Glutamatergic neuron (in vitro differentiated cells): ENCODE measurements at regions not wholly inside any gene's neighbourhood (a gene's known extent, or its start where the extent isn't known, plus 50 kb on each side); places are given as distances from the start of the nearest gene placed in this dataset.

ENCODE experiments used
- DNase-seq: peaks from one replicate; pipeline ENCODE4 v3.0.0; 2022
- H3K27ac Mint-ChIP-seq: one replicate; pipeline ENCODE4 v1.8.0; 2020; ENCODE audit warnings: mild to moderate bottlenecking, mixed read lengths, inconsistent platforms; ENCODE audit not compliant: unreplicated experiment
- H3K27me3 Mint-ChIP-seq: one replicate; pipeline ENCODE4 v1.8.0; 2020; ENCODE audit warnings: mild to moderate bottlenecking, moderate library complexity, mixed read lengths, inconsistent platforms; ENCODE audit not compliant: unreplicated experiment
- H3K36me3 Mint-ChIP-seq: one replicate; pipeline ENCODE4 v1.8.0; 2020; ENCODE audit warnings: mild to moderate bottlenecking, mixed read lengths, inconsistent platforms; ENCODE audit not compliant: unreplicated experiment
- H3K4me1 Mint-ChIP-seq: one replicate; pipeline ENCODE4 v1.8.0; 2020; ENCODE audit warnings: mild to moderate bottlenecking, low read depth, mixed read lengths, inconsistent platforms; ENCODE audit not compliant: unreplicated experiment
- H3K4me3 Mint-ChIP-seq: one replicate; pipeline ENCODE4 v1.8.0; 2020; ENCODE audit warnings: mild to moderate bottlenecking, mixed read lengths, inconsistent platforms; ENCODE audit not compliant: unreplicated experiment
- H3K9me3 Mint-ChIP-seq: one replicate; pipeline ENCODE4 v1.8.0; 2020; ENCODE audit warnings: mild to moderate bottlenecking, moderate library complexity, mixed read lengths, inconsistent platforms; ENCODE audit not compliant: unreplicated experiment
- TF ChIP-seq, protein P1 (sequence below): fragments of 200-600 bp; sonication (generic); IDR thresholded peaks from one replicate; pipeline ENCODE4 v1.5.0; 2021; ENCODE audit not compliant: partially characterized antibody, unreplicated experiment

DNA sequence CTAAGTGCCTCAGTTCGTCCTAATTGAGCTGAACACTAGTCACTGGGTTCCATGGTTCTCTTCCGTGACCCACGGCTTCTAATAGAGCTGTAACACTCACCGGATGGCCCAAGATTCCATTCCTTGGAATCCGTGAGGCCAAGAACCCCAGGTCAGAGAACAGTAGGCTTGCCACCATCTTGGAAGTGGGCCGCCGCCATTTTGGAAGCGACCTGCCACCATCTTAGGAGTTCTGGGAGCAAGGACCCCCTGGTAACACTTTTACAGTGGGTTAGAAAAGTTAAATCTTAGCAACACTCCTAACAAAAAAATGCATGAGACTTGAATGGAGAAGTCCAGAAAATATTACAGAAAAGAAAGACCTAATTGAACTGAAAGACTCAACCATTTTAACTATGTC lies 84.5 kb downstream of the TMEM18 start:
- Mint-ChIP-seq H3K4me3 (no peak overlapping the region), H3K27me3 (no peaks in the 10 kb centered on the region), H3K36me3 (peaks cover 4% of the 10 kb centered on the region), H3K27ac (no peak overlapping the region), H3K4me1 (peaks cover 8% of the 10 kb centered on the region), H3K9me3 (no peaks in the 10 kb centered on the region)
- DNase-seq: no peak
- TF ChIP-seq, protein P1, sequence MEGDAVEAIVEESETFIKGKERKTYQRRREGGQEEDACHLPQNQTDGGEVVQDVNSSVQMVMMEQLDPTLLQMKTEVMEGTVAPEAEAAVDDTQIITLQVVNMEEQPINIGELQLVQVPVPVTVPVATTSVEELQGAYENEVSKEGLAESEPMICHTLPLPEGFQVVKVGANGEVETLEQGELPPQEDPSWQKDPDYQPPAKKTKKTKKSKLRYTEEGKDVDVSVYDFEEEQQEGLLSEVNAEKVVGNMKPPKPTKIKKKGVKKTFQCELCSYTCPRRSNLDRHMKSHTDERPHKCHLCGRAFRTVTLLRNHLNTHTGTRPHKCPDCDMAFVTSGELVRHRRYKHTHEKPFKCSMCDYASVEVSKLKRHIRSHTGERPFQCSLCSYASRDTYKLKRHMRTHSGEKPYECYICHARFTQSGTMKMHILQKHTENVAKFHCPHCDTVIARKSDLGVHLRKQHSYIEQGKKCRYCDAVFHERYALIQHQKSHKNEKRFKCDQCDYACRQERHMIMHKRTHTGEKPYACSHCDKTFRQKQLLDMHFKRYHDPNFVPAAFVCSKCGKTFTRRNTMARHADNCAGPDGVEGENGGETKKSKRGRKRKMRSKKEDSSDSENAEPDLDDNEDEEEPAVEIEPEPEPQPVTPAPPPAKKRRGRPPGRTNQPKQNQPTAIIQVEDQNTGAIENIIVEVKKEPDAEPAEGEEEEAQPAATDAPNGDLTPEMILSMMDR: no peak

DNA sequence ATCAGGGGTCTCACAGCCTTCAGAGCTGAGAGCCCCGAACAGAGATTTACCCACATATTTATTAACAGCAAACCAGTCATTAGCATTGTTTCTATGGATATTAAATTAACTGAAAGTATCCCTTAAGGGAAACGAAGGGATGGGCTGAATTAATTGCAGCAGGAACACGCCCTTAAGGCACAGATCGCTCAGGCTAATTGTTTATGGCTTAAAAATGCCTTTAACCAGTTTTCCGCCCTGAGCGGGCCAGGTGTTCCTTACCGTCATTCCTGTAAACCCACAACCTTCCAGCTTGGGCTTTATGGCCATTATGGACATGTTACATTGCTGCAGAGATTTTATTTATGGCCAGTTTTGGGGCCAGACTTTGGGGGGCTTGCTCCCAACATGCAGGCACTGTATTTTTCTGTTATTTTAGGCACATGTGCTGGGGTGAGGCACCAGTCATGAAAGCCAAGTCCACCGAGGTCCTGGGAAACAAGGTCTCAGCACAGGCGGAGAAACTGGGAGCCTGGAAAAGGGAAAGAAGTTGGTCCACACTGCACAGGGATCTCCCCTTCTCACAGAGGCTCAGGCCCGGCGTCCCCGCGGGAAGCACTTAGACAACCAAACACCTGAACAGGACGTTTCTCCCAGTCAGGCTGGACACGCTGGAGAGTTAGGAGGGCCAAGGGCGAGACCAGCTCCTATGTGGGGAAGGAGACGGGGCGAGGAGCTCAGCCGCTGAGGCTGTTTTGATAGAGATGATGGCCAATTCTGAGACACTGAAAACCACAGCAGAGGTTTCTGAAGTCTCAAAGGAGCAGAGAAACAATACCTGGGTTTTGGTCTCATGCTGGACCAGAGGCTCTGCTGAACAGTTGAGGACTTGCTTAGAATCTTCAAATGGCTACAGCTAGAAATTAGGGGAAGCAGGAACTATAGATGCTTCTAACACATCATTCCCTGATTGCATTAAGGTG lies 86.7 kb downstream of the TMEM18 start:
- Mint-ChIP-seq H3K4me1 (peaks cover 5% of the 10 kb centered on the region), H3K27ac (no peak overlapping the region), H3K36me3 (peaks cover 4% of the 10 kb centered on the region), H3K27me3 (no peaks in the 10 kb centered on the region), H3K4me3 (no peak overlapping the region), H3K9me3 (no peaks in the 10 kb centered on the region)
- TF ChIP-seq, protein P1: no peak
- DNase-seq: no peak

DNA sequence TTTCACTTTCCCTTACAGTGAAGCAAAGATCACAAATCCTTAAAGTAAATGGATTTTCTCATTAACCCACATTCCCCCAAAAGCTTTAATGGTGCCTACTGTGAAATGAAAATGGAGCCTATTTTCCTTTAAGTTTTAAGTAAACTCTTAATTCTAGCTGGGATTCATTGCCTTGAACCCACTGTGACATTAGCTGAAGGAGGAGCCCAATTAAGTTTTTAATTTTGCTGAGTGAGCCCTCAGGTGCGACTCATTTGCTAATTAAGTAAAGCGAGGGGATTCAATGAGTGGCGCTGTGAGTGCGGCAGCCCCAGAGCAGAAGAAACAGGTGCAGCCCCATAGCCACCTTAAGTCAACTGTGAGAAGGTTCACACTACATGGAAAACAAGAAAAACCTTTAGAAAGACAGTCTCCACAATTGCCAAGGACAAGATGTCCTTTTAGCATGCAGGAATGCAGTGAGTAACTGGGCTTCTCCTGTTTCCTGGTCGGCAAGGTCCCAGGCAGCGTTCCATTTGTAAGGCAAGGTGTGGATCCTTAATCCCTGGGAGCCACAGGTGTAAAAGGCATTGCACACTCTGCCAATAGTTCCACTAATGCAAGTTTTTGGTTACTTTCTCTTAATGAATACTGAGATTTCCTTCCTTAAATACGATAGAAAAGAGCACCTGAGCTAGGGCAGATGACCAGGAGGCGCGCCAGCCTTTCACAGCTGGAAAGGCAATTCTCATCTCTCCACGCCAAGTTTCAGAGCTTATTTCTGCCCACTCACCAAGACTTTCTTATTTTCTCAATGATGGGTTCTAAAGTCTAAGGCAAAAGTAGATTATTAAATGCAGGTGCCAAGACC lies 87.7 kb downstream of the TMEM18 start:
- H3K27me3 Mint-ChIP-seq: no peaks in the 10 kb centered on the region
- H3K4me1 Mint-ChIP-seq: peaks cover 9% of the 10 kb centered on the region
- H3K9me3 Mint-ChIP-seq: no peaks in the 10 kb centered on the region
- no peak overlapping the region for H3K27ac Mint-ChIP-seq
- TF ChIP-seq, protein P1: no peak
- peaks cover 4% of the 10 kb centered on the region for H3K36me3 Mint-ChIP-seq
- H3K4me3 Mint-ChIP-seq: no peak overlapping the region
- no peak for DNase-seq

DNA sequence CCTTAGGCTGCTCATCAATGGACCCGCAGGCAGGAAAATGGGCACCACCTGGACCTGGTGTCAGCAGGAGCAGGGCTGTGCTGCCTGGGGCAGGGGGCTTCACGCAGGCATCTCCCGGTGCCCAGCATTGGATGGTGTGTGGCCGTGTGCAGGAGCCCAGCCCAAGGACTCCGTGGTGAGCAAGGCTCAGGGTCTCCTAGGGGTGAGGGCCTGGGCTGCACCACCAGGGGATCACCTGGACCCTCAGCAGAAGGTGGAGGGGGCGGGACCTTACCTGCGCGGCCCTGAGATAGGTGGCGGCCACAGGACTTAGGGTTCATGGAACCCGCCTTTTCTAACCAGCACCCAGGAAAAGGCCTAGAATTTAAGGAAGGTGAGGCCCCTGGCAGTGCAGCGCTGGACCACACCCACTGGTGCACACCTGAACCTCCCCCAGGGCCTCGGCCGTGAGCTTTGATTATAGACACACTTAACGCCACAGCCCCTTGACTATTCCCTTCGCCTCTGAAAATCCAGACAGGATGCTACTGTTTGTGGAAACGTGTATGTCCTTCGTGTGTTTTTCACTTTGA lies 89.0 kb downstream of the TMEM18 start:
- Mint-ChIP-seq H3K9me3 (no peaks in the 10 kb centered on the region), H3K27ac (no peak overlapping the region), H3K27me3 (no peaks in the 10 kb centered on the region), H3K36me3 (no peaks in the 10 kb centered on the region), H3K4me3 (no peak overlapping the region), H3K4me1 (peaks cover 6% of the 10 kb centered on the region)
- TF ChIP-seq, protein P1: no peak
- no peak for DNase-seq
